BE2C (cell line): ENCODE measurements at regions not wholly inside any gene's neighbourhood (a gene's known extent, or its start where the extent isn't known, plus 50 kb on each side); places are given as distances from the start of the nearest gene placed in this dataset.

Experiments used
- DNase-seq: peaks from one replicate; pipeline ENCODE4 v3.0.0-alpha.2; 2020
- H3K27me3 ChIP-seq: fragments of 250-450 bp; sonication (Bioruptor Pico); 2 replicates; pipeline ENCODE4 v1.5.1; 2020; ENCODE audit warnings: mild to moderate bottlenecking
- H3K36me3 ChIP-seq: fragments of 250-450 bp; sonication (Bioruptor Pico); 2 replicates; pipeline ENCODE4 v1.5.1; 2020; ENCODE audit warnings: mild to moderate bottlenecking
- H3K4me1 ChIP-seq: fragments of 250-450 bp; sonication (Bioruptor Pico); 2 replicates; pipeline ENCODE4 v1.5.1; 2020
- H3K4me3 ChIP-seq: 2 replicates; pipeline ENCODE4 v1.5.1; 2011; ENCODE audit warnings: low read depth, low read length
- H3K9me3 ChIP-seq: fragments of 250-450 bp; sonication (Bioruptor Pico); 2 replicates; pipeline ENCODE4 v1.5.1; 2020
- CTCF ChIP-seq: IDR thresholded peaks from 2 replicates; pipeline ENCODE4 v1.5.1; 2012; ENCODE audit warnings: mild to moderate bottlenecking, low read depth, low read length

GRCh38 chr4:117387072-117387471 is 301.7 kb upstream of the TRAM1L1 start:
- H3K36me3 ChIP-seq = no peaks in the 10 kb centered on the region
- DNase-seq = no peak
- H3K4me1 ChIP-seq = no peaks in the 10 kb centered on the region
- no peak overlapping the region for H3K4me3 ChIP-seq
- H3K9me3 ChIP-seq = no peaks in the 10 kb centered on the region
- no peak for TF ChIP-seq CTCF
- H3K27me3 ChIP-seq = no peaks in the 10 kb centered on the region

- H3K4me3 ChIP-seq = no peak overlapping the region
Measured at GRCh38 chr4:117400039-117400835, 314.9 kb upstream of the TRAM1L1 start.

GRCh38 chr4:117412661-117413060 is 327.3 kb upstream of the TRAM1L1 start:
- H3K27me3 ChIP-seq = no peaks in the 10 kb centered on the region
- no peak for TF ChIP-seq CTCF
- DNase-seq = no peak
- H3K36me3 ChIP-seq = no peaks in the 10 kb centered on the region
- no peaks in the 10 kb centered on the region for H3K9me3 ChIP-seq
- no peak overlapping the region for H3K4me3 ChIP-seq
- no peaks in the 10 kb centered on the region for H3K4me1 ChIP-seq

More at GRCh38 chr4:117400039-117400835, 314.9 kb upstream of the TRAM1L1 start:
- H3K4me1 ChIP-seq = no peaks in the 10 kb centered on the region
- TF ChIP-seq CTCF = no peak
- H3K36me3 ChIP-seq = no peaks in the 10 kb centered on the region
- H3K9me3 ChIP-seq = no peaks in the 10 kb centered on the region
- no peak for DNase-seq
- no peaks in the 10 kb centered on the region for H3K27me3 ChIP-seq

GRCh38 chr4:117417856-117418255 is 332.5 kb upstream of the TRAM1L1 start:
- no peak for TF ChIP-seq CTCF
- no peaks in the 10 kb centered on the region for H3K9me3 ChIP-seq
- no peak for DNase-seq
- no peaks in the 10 kb centered on the region for H3K36me3 ChIP-seq
- no peaks in the 10 kb centered on the region for H3K4me1 ChIP-seq
- no peaks in the 10 kb centered on the region for H3K27me3 ChIP-seq
- no peak overlapping the region for H3K4me3 ChIP-seq

GRCh38 chr4:117420948-117421347 is 335.6 kb upstream of the TRAM1L1 start:
- no peaks in the 10 kb centered on the region for H3K27me3 ChIP-seq
- DNase-seq = no peak
- H3K4me1 ChIP-seq = no peaks in the 10 kb centered on the region
- no peak overlapping the region for H3K4me3 ChIP-seq
- no peaks in the 10 kb centered on the region for H3K36me3 ChIP-seq
- no peak for TF ChIP-seq CTCF
- no peaks in the 10 kb centered on the region for H3K9me3 ChIP-seq

GRCh38 chr4:117421706-117422105 is 336.3 kb upstream of the TRAM1L1 start:
- no peaks in the 10 kb centered on the region for H3K36me3 ChIP-seq
- DNase-seq = no peak
- no peak for TF ChIP-seq CTCF
- no peaks in the 10 kb centered on the region for H3K9me3 ChIP-seq
- H3K27me3 ChIP-seq = no peaks in the 10 kb centered on the region
- H3K4me3 ChIP-seq = no peak overlapping the region
- H3K4me1 ChIP-seq = no peaks in the 10 kb centered on the region
